ENCODE measurements at regions not wholly inside any gene's neighbourhood (a gene's known extent, or its start where the extent isn't known, plus 50 kb on each side); places are given as distances from the start of the nearest gene placed in this dataset.
A peak's percentile ranks its signal among the peaks of the same experiment; 100 is the strongest.
"Not testable (repeated sequence)": the region's sequence is repeated elsewhere in the genome, so short reads cannot be mapped to it uniquely, and the experiment has no call there.

DNA sequence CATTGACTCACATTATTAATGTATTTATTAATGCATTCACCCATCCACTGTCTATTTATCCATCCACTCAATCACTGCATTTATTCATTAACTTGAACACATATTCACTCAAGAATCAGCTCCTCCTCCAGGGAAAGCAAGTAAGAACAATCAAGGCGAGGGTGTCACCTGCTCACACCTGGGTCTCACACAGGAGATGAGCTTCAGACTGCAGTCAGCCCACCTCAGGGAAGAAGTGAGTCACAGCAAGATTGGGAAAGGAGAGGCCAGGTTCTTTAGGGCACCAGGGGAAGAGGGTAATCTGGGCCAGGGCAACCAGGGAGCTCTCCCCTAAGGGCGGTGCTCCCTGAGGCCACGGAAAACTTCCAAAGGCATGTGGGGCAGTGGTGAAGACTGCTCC, 367.3 kb downstream of the BCL11B start:
- DNase-seq (ENCODE audit: low read depth in 2 of 2), result no peak

DNA sequence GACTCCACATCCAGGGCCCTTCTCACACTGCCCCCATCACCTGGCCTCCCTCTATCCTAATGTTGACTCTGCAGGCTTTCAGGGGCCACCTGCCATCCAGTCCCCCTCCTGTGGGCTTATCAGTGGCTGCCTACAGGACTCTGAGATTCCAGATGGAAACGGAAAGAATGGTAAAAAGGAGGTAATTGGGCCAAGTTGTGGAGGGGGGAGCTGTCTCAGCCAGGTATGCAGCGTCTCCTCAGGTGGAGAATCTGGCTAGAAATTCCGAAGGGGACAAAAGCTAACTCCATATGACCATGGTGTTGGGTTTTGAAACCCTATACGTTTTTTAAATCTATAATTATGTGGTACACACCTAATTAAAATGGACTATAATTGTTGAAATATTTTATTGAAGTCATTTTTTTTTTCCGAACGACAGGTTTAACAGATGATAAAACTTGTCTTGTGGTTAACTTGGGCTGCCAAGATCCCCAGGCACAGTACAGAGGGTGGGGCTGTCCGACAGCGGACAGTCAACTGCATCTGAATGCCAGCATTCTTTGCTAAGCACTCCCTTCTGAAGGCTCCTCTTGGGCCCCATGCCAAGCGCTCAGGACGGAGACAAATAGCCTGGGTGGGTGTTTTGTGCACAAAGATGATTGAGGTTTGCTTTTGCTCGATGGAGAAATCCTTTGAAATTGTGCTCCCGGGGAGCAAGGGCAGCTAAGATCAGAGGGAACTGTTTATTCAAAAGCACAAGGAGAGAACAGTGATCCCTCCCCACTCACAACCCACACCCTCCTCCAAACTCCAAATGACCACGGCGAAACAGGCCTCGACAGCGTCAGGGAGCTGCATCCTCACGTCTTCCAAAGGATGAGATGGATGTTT, 365.6 kb downstream of the BCL11B start:
- no peak for DNase-seq (ENCODE audit: low read depth in 2 of 2)

GRCh38 chr14:98907271-98907670, 364.7 kb downstream of the BCL11B start:
- DNase-seq (ENCODE audit: low read depth in 2 of 2), result no peak

DNA sequence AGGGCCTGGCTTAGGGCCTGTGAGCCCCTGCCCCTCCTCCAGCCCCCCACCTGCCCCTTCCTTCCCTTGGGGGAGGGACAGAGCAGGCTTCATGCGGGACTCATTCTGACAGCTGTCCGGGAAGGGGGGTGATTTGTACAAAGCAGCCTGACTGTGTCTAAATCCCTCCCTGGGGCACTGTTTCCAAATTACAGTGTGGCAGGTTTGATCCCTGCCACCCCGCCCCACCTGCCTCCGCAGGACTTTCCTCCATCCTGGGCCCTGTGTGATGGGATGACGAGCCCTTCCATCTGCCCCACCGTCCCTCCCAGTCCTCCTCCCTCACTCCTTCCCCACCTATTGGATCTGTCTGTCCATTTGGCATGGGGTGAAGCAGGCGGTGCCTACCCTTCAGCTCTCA, 363.9 kb downstream of the BCL11B start:
- no peak for DNase-seq (ENCODE audit: low read depth in 2 of 2)

GRCh38 chr14:98909251-98909944, 362.6 kb downstream of the BCL11B start:
- DNase-seq (ENCODE audit: low read depth in 2 of 2), result no peak

- DNase-seq (ENCODE audit: low read depth in 2 of 2), result no peak
Measured at GRCh38 chr14:98910061-98910460, 361.9 kb downstream of the BCL11B start.

GRCh38 chr14:98912655-98913054, 359.3 kb downstream of the BCL11B start:
- DNase-seq (ENCODE audit: low read depth in 2 of 2), result no peak

- DNase-seq (ENCODE audit: low read depth in 2 of 2), result no peak
Measured at GRCh38 chr14:98913967-98914650, 357.9 kb downstream of the BCL11B start.

- no peak for DNase-seq (ENCODE audit: low read depth in 2 of 2)
Measured at GRCh38 chr14:98914942-98915341, 357.1 kb downstream of the BCL11B start.

DNA sequence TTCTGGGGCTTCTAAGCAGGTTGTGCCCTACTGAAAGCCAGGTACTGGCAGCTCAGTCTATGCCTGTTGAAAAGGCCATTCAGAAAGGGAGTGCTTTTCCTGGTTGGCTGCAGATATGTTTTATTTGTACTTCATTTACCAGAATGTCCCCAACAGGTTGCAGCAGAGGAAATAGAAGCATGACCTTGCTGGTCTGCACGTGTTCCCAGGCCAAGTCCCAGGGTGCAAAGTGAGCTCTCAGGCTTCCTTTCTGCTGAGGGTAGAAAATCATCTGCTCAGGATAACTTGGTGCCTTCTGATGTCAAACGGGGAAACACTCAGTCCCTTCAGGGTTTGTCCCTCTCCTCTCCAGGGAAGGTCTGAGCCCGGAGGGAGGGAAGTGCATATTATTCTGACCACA, 356.4 kb downstream of the BCL11B start:
- no peak for DNase-seq (ENCODE audit: low read depth in 2 of 2)

GRCh38 chr14:98916036-98916435, 356.0 kb downstream of the BCL11B start:
- no peak for DNase-seq (ENCODE audit: low read depth in 2 of 2)

DNA sequence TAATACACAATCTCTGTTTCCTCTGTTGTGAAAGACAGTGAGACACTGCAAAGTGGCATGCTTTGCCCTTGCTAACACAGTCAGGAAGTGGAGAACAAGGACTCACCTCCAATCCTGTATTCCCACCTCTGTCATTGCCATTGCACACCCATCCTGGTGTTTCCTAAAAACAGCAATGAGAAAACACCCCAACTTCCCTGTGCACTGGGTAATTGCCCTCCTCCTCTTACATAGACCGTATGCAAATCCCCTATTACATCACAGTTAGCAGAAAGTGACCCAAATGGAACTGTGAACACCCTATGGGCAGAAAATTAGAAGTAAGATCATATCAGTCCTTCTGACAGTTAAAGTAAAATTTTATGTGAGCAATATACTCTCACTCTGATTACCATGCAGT, 355.5 kb downstream of the BCL11B start:
- DNase-seq (ENCODE audit: low read depth in 2 of 2), result no peak

DNA sequence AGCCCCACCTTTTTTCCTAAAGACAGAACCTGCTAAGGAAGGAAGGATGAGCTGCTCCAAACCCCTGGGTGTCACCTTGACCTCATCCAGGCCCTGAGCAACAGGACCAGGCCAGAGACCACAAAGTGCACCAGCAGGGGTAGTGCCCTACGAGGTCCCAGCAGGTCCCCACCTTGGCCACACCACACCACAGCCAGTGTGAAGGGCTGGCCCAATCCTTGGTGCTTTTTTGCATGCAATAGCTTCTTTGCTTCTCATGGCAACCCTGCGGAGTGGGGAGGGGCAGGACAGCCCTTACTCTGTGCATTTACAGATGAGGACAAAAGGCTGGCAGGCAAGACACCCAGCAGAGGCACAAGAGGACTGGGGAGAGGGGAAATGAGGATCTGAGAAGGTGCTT, 352.6 kb downstream of the BCL11B start:
- no peak for DNase-seq (ENCODE audit: low read depth in 2 of 2)

- DNase-seq (ENCODE audit: low read depth in 2 of 2), result not testable (repeated sequence)
Measured at GRCh38 chr14:98921306-98921705, 350.7 kb downstream of the BCL11B start.

GRCh38 chr14:98923596-98923995, 348.4 kb downstream of the BCL11B start:
- DNase-seq (ENCODE audit: low read depth in 2 of 2), result no peak

DNA sequence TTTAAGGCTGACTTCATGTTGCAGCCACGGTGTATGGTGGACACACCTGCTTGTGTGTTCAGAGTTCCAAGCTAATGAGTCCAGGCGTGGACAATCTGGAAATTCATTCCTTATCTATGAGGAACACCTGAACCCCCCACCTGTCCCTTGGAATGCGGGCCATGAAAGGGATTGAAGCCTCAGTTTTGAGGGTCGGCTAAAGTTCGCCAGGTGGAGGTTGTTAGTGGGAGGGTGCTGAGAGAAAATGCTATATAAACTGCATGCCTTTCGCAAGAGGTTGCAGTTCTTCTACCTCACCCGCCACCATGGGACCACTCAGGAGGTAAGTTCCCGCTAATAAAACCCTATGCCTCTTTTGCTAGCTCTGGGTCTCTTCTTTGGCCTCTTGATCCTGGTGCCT, 348.0 kb downstream of the BCL11B start:
- DNase-seq (ENCODE audit: low read depth in 2 of 2), result no peak

DNA sequence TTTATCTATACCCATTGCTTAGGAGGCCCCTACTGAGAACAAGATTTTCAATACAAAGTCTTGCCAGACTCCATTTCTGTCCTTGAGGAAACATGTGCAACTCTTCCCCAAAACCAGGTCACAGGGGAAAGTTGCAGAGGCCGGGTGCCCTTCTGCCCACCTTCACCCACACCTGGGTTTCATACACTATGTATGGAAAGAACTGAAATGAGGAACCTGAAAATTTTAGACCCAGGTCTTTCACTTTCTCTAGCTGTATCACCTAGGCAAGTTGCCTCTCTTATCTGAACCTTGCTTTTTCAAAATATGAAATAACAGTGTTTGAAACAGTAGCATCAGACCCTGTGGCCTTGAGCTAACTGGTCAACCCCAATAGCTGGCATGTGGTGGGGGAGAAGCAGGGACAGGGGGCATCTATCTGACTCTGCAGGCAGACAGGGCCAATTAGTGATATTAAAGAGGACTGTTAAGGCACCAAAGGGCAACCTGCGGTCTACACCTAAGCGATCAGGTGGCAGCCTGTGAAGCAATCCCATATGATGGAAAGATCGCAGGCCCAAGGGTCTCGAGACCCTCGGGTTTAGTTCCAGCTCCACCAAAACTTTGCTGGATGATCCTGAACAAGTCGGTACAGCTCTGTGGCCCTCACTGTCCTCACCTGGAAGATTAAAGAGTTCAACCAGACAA, 346.5 kb downstream of the BCL11B start:
- no peak for DNase-seq (ENCODE audit: low read depth in 2 of 2)

DNA sequence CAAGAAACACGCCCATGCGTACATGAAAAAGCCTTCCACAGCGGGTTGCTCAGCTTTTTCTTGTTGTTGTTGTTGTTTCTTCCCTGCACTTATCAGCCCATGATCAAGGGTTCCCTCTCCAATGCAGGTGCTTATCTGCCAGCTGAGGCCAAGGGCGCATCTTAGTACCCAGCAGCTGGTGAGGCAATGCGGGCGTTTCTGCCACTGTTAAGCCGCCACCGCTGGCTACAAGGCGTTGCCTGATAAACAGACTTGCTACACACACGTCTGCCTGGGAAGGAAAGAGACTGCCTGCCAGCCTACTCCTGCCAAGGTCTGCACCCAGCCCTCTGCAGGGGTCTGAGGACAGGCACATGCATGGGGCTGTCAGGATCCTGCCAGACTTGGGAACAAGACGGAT, 345.9 kb downstream of the BCL11B start:
- peak in 1 of 2 donors; percentile 6 for DNase-seq (ENCODE audit: low read depth in 2 of 2)

- DNase-seq (ENCODE audit: low read depth in 2 of 2), result no peak
Measured at GRCh38 chr14:98926801-98927200, 345.2 kb downstream of the BCL11B start.

GRCh38 chr14:98927986-98928385, 344.0 kb downstream of the BCL11B start:
- no peak for DNase-seq (ENCODE audit: low read depth in 2 of 2)

DNA sequence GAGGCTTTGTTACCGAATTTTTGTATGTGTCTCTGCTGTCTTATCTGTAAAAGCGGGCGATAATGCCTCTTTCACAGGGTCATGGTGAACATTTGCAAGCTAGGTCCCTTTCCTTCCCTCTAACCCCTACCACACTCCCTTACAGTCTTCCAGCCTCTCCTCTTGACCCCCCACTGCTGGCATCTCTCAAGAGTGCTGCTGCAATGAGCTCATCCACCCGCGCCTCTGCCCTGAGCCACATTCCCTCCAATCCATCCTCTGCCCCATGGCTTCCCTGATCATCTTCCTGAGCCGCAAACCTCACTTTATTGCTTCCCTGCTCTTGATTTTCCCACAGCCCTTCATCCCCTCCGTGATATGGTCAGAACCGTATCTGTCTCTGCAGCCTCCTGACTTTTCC, 343.6 kb downstream of the BCL11B start:
- DNase-seq (ENCODE audit: low read depth in 2 of 2), result no peak

GRCh38 chr14:98931126-98931525, 340.9 kb downstream of the BCL11B start:
- DNase-seq (ENCODE audit: low read depth in 2 of 2), result no peak

All from stimulated activated CD8-positive, alpha-beta memory T cell treated with anti-CD3 and anti-CD28 coated beads, Interleukin-2, amount 100 ng/mL, for 1 hour (primary cell).